Activated T-helper 1 cell treated with anti-CD3 and anti-CD28 coated beads, Interleukin-12 subunit alpha, Interleukin-12 subunit beta, Interleukin-2, Interleukin-4 antibody, amounts not matched to agents 30 ng/mL and 10 ng/mL and 1 ng/mL, durations not matched to agents 14 hours and 24 hours and 36 hours (primary cell): ENCODE measurements at regions not wholly inside any gene's neighbourhood (a gene's known extent, or its start where the extent isn't known, plus 50 kb on each side); places are given as distances from the start of the nearest gene placed in this dataset.

Experiments used
- DNase-seq: peaks from one replicate; pipeline ENCODE4 v3.0.0; 2021; ENCODE audit warnings: low spot score
- H3K27ac Mint-ChIP-seq: one replicate; pipeline ENCODE4 v1.8.0; 2021; ENCODE audit warnings: mild to moderate bottlenecking, mixed read lengths
- H3K27me3 Mint-ChIP-seq: one replicate; pipeline ENCODE4 v1.8.0; 2022; ENCODE audit warnings: mild to moderate bottlenecking, moderate library complexity, mixed read lengths; ENCODE audit not compliant: insufficient read depth
- H3K36me3 Mint-ChIP-seq: one replicate; pipeline ENCODE4 v1.8.0; 2021; ENCODE audit warnings: low read depth, mixed read lengths
- H3K4me1 Mint-ChIP-seq: one replicate; pipeline ENCODE4 v1.8.0; 2021; ENCODE audit warnings: low read depth, mixed read lengths
- H3K4me3 Mint-ChIP-seq: one replicate; pipeline ENCODE4 v1.8.0; 2021; ENCODE audit warnings: mild to moderate bottlenecking, moderate library complexity, mixed read lengths
- H3K9me3 Mint-ChIP-seq: one replicate; pipeline ENCODE4 v1.8.0; 2021; ENCODE audit warnings: mixed read lengths
- intact Hi-C: fragments of 100-400 bp; cut with micrococcal nuclease; formaldehyde crosslinking; loops from one replicate; pipeline ENCODE4 v1.15.1; 2024

GRCh38 chr6:94300424-94301144 is 881.2 kb upstream of the EPHA7 start:
- Mint-ChIP-seq H3K27ac (no peak overlapping the region), H3K9me3 (no peaks in the 10 kb centered on the region), H3K27me3 (no peaks in the 10 kb centered on the region), H3K4me3 (no peak overlapping the region), H3K4me1 (no peaks in the 10 kb centered on the region), H3K36me3 (no peaks in the 10 kb centered on the region)
- intact Hi-C loops, result no loop called here
- DNase-seq, result no peak

GRCh38 chr6:94289131-94289530 is 869.8 kb upstream of the EPHA7 start:
- Mint-ChIP-seq H3K4me1 (no peaks in the 10 kb centered on the region), H3K27ac (no peak overlapping the region), H3K4me3 (no peak overlapping the region), H3K27me3 (no peaks in the 10 kb centered on the region), H3K36me3 (no peaks in the 10 kb centered on the region), H3K9me3 (no peaks in the 10 kb centered on the region)
- intact Hi-C loops, result no loop called here
- DNase-seq, result no peak

DNA sequence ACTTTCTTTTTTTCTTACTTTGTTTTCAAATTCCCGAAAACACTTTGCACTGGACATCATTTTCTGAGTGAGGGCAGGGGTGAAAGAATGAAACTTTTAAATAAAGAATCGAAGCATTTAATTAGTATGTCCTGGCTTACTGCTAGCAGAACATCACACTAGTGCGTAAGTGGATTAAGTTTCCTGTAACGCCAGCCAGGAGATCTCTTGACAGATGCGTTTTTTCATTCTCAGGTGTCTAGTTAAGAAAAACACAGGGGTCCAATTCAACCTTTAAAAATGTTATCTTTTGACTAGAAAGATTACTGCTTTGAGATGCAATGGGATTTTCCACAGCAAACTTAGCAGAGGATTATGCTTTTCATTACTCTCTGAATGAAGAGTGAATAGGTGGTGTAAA is 858.8 kb upstream of the EPHA7 start:
- Mint-ChIP-seq H3K27me3 (no peaks in the 10 kb centered on the region), H3K4me3 (no peak overlapping the region), H3K27ac (no peak overlapping the region), H3K9me3 (no peaks in the 10 kb centered on the region), H3K36me3 (no peaks in the 10 kb centered on the region), H3K4me1 (no peaks in the 10 kb centered on the region)
- DNase-seq, result no peak
- intact Hi-C loops, result no loop called here

- Mint-ChIP-seq H3K36me3 (no peaks in the 10 kb centered on the region), H3K4me3 (no peak overlapping the region), H3K27me3 (no peaks in the 10 kb centered on the region), H3K9me3 (no peaks in the 10 kb centered on the region), H3K4me1 (no peaks in the 10 kb centered on the region), H3K27ac (no peak overlapping the region)
- DNase-seq, result no peak
- intact Hi-C loops, result no loop called here
Measured at GRCh38 chr6:94272327-94272726, 853.0 kb upstream of the EPHA7 start.

GRCh38 chr6:94270091-94270948 is 851.0 kb upstream of the EPHA7 start:
- no peak for DNase-seq
- Mint-ChIP-seq H3K27ac (no peak overlapping the region), H3K9me3 (no peaks in the 10 kb centered on the region), H3K36me3 (no peaks in the 10 kb centered on the region), H3K4me1 (no peaks in the 10 kb centered on the region), H3K4me3 (no peak overlapping the region), H3K27me3 (no peaks in the 10 kb centered on the region)
- intact Hi-C loops, result no loop called here

DNA sequence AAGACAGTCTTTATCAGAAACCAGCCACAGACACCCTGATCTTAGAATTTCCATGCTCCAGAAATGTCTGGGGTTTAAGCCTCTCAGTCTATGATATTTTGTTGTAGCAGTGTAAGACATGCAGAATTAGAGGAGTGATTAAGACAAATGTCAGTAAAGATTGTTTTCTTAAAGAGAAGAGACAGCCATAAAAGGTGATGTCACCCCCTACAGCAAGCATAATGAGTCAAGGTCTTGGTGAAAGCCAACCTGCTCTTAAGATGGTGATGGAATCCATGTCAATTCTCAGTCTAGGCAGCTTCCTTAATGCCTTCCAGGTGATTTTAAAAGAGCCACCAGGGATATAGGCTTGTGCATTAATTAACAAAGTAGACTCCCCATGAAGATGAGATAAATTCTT is 849.9 kb upstream of the EPHA7 start:
- intact Hi-C loops, result no loop called here
- DNase-seq, result no peak
- Mint-ChIP-seq H3K4me3 (no peak overlapping the region), H3K9me3 (peaks cover 5% of the 10 kb centered on the region), H3K27ac (no peak overlapping the region), H3K27me3 (no peaks in the 10 kb centered on the region), H3K4me1 (no peaks in the 10 kb centered on the region), H3K36me3 (no peaks in the 10 kb centered on the region)

DNA sequence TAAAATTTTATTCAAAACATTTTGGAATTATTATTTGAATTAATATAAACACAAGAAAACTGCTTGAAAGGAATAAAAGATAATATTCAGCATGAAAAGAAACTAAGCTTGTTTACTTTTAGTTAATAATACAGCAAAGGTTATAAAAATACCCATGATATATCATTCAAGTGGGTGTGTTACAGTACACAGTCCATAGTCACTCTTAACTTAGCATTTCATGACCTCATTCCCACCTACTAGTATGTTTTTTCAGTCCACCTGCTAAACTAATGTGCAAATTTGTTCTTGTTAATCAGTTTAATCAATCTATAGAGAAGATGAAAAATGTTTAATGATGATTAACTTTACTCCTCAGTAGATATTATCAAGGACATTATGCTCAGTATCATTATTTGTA is 841.4 kb upstream of the EPHA7 start:
- Mint-ChIP-seq H3K9me3 (peaks cover 5% of the 10 kb centered on the region), H3K4me1 (no peaks in the 10 kb centered on the region), H3K36me3 (no peaks in the 10 kb centered on the region), H3K27me3 (no peaks in the 10 kb centered on the region), H3K4me3 (no peak overlapping the region), H3K27ac (no peak overlapping the region)
- no peak for DNase-seq
- intact Hi-C loops, result no loop called here

- intact Hi-C loops, result no loop called here
- Mint-ChIP-seq H3K36me3 (no peaks in the 10 kb centered on the region), H3K4me1 (no peaks in the 10 kb centered on the region), H3K27me3 (no peaks in the 10 kb centered on the region), H3K4me3 (no peak overlapping the region), H3K9me3 (no peaks in the 10 kb centered on the region), H3K27ac (no peak overlapping the region)
- DNase-seq, result no peak
Measured at GRCh38 chr6:94254689-94255088, 835.3 kb upstream of the EPHA7 start.

- Mint-ChIP-seq H3K9me3 (no peaks in the 10 kb centered on the region), H3K36me3 (no peaks in the 10 kb centered on the region), H3K4me3 (no peak overlapping the region), H3K27me3 (no peaks in the 10 kb centered on the region), H3K27ac (no peak overlapping the region), H3K4me1 (no peaks in the 10 kb centered on the region)
- intact Hi-C loops, result no loop called here
- no peak for DNase-seq
Measured at GRCh38 chr6:94251878-94252277, 832.5 kb upstream of the EPHA7 start.

- Mint-ChIP-seq H3K36me3 (no peaks in the 10 kb centered on the region), H3K27me3 (no peaks in the 10 kb centered on the region), H3K4me3 (no peak overlapping the region), H3K9me3 (peaks cover 9% of the 10 kb centered on the region), H3K27ac (no peak overlapping the region), H3K4me1 (no peaks in the 10 kb centered on the region)
- intact Hi-C loops, result no loop called here
- no peak for DNase-seq
Measured at GRCh38 chr6:94245395-94245794, 826.0 kb upstream of the EPHA7 start.

- no peaks in the 10 kb centered on the region for H3K36me3 Mint-ChIP-seq
- no peak for DNase-seq
- no peaks in the 10 kb centered on the region for H3K4me1 Mint-ChIP-seq
- no peak overlapping the region for H3K27ac Mint-ChIP-seq
- peaks cover 9% of the 10 kb centered on the region for H3K9me3 Mint-ChIP-seq
- H3K4me3 Mint-ChIP-seq, result no peak overlapping the region
- intact Hi-C loops, result no loop called here
- H3K27me3 Mint-ChIP-seq, result no peaks in the 10 kb centered on the region
Measured at GRCh38 chr6:94238868-94239267, 819.5 kb upstream of the EPHA7 start.

- no peak overlapping the region for H3K4me3 Mint-ChIP-seq
- no peak overlapping the region for H3K27ac Mint-ChIP-seq
- H3K36me3 Mint-ChIP-seq, result no peaks in the 10 kb centered on the region
- no peak for DNase-seq
- intact Hi-C loops, result no loop called here
- H3K27me3 Mint-ChIP-seq, result no peaks in the 10 kb centered on the region
- H3K4me1 Mint-ChIP-seq, result no peaks in the 10 kb centered on the region
- no peaks in the 10 kb centered on the region for H3K9me3 Mint-ChIP-seq
Measured at GRCh38 chr6:94227741-94228140, 808.4 kb upstream of the EPHA7 start.

DNA sequence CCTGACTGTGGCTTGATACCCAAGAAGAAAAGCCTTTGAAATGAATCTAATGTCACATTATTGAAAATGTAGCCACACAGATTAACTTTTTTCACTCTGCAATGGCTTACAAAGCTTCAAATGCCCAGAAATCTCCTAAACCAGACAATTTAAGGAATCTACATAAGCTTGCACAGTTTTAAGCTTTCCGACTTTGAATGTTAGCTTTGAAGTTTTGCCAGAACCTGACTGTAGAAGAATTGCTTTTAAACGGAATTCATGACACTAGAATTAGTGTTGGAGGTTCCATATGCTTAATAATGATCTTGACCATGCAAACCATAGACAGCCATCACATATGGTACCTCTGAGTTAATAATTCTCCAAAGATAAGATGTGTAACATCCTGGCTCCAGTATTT is 798.5 kb upstream of the EPHA7 start:
- intact Hi-C loops, result no loop called here
- DNase-seq, result no peak
- no peaks in the 10 kb centered on the region for H3K27me3 Mint-ChIP-seq
- no peak overlapping the region for H3K27ac Mint-ChIP-seq
- H3K4me1 Mint-ChIP-seq, result no peaks in the 10 kb centered on the region
- no peaks in the 10 kb centered on the region for H3K9me3 Mint-ChIP-seq
- no peak overlapping the region for H3K4me3 Mint-ChIP-seq
- no peaks in the 10 kb centered on the region for H3K36me3 Mint-ChIP-seq
